Brain pericyte (primary cell): ENCODE measurements at regions not wholly inside any gene's neighbourhood (a gene's known extent, or its start where the extent isn't known, plus 50 kb on each side); places are given as distances from the start of the nearest gene placed in this dataset.

ENCODE experiments used
- DNase-seq: peaks from one replicate; pipeline ENCODE4 v3.0.0-alpha.2; 2012; ENCODE audit warnings: low read depth, low spot score

- no peak for DNase-seq
These were observed 121.0 kb upstream of the CDIN1 start for GRCh38 chr15:36458411-36458810.

GRCh38 chr15:36465304-36465703 is 114.1 kb upstream of the CDIN1 start:
- no peak for DNase-seq

- no peak for DNase-seq
These were observed 110.7 kb upstream of the CDIN1 start for GRCh38 chr15:36468746-36469145.

- no peak for DNase-seq
These were observed 110.0 kb upstream of the CDIN1 start for GRCh38 chr15:36469311-36469966.

- DNase-seq: no peak
These were observed 106.8 kb upstream of the CDIN1 start for GRCh38 chr15:36472672-36473071.

- no peak for DNase-seq
These were observed 100.9 kb upstream of the CDIN1 start for GRCh38 chr15:36478561-36478960.

GRCh38 chr15:36479200-36479896 is 100.1 kb upstream of the CDIN1 start:
- DNase-seq: no peak

- DNase-seq: no peak
These were observed 98.3 kb upstream of the CDIN1 start for GRCh38 chr15:36481156-36481555.

- no peak for DNase-seq
These were observed 96.0 kb upstream of the CDIN1 start for GRCh38 chr15:36483409-36483808.

GRCh38 chr15:36484038-36484778 is 95.2 kb upstream of the CDIN1 start:
- no peak for DNase-seq

- no peak for DNase-seq
These were observed 87.5 kb upstream of the CDIN1 start for GRCh38 chr15:36491912-36492311.

- DNase-seq: no peak
These were observed 83.9 kb upstream of the CDIN1 start for GRCh38 chr15:36495456-36495991.

GRCh38 chr15:36497901-36498300 is 81.5 kb upstream of the CDIN1 start:
- DNase-seq: no peak

- DNase-seq: no peak
These were observed 81.0 kb upstream of the CDIN1 start for GRCh38 chr15:36498401-36498800.

GRCh38 chr15:36498916-36499315 is 80.5 kb upstream of the CDIN1 start:
- DNase-seq: no peak

- DNase-seq: no peak
These were observed 79.7 kb upstream of the CDIN1 start for GRCh38 chr15:36499412-36500389.

GRCh38 chr15:36501063-36501678 is 78.3 kb upstream of the CDIN1 start:
- DNase-seq: peak; percentile 13

GRCh38 chr15:36502509-36502908 is 76.9 kb upstream of the CDIN1 start:
- DNase-seq: no peak

- DNase-seq: no peak
These were observed 72.6 kb upstream of the CDIN1 start for GRCh38 chr15:36506733-36507356.

- no peak for DNase-seq
These were observed 72.0 kb upstream of the CDIN1 start for GRCh38 chr15:36507458-36507857.
